CD14-positive monocyte (primary cell): ENCODE measurements at regions not wholly inside any gene's neighbourhood (a gene's known extent, or its start where the extent isn't known, plus 50 kb on each side); places are given as distances from the start of the nearest gene placed in this dataset.
"Not testable (repeated sequence)": the region's sequence is repeated elsewhere in the genome, so short reads cannot be mapped to it uniquely, and the experiment has no call there.

Experiments used
- DNase-seq, 3 donors: peaks; one replicate each; pipeline ENCODE4 v3.0.0-alpha.2; 2011 to 2022
- H2AFZ ChIP-seq: 2 replicates; pipeline ENCODE4 v1.6.0; 2012; ENCODE audit warnings: mild to moderate bottlenecking, low read depth, low read length, inconsistent platforms; ENCODE audit not compliant: insufficient read depth, poor library complexity, severe bottlenecking
- H3K27ac ChIP-seq, 2 donors: 1 replicate in 1 of 2; 2 replicates in 1 of 2; pipeline ENCODE4 v1.5.1; 2012 to 2013; ENCODE audit warnings: low read length in 2 of 2, control low read depth in 1 of 2, inconsistent platforms in 1 of 2, low read depth in 1 of 2, mild to moderate bottlenecking in 1 of 2
- H3K27me3 ChIP-seq, 2 donors: one replicate each; pipeline versions ENCODE4 v1.6.0 to v1.6.1; 2011 to 2013; ENCODE audit warnings: low read length in 2 of 2; ENCODE audit not compliant: control insufficient read depth in 2 of 2, insufficient read depth in 2 of 2
- H3K36me3 ChIP-seq, 2 donors: replicated peaks in 1 of 2; 1 replicate in 1 of 2; 2 replicates in 1 of 2; pipeline versions ENCODE4 v1.5.1 to v1.6.1; 2012 to 2013; ENCODE audit warnings: low read length in 2 of 2, control low read depth in 1 of 2, inconsistent platforms in 1 of 2, mild to moderate bottlenecking in 1 of 2; ENCODE audit not compliant: insufficient read depth in 2 of 2, control insufficient read depth in 1 of 2
- H3K4me1 ChIP-seq, 2 donors: 1 replicate in 1 of 2; 2 replicates in 1 of 2; pipeline versions ENCODE4 v1.5.1 to v1.6.1; 2012 to 2013; ENCODE audit warnings: low read length in 2 of 2, control low read depth in 1 of 2, inconsistent platforms in 1 of 2, mild to moderate bottlenecking in 1 of 2, moderate library complexity in 1 of 2; ENCODE audit not compliant: insufficient read depth in 2 of 2, control insufficient read depth in 1 of 2
- H3K4me2 ChIP-seq: replicated peaks from 2 replicates; pipeline ENCODE3; 2012; ENCODE audit warnings: low read length, moderate library complexity, mild to moderate bottlenecking; ENCODE audit not compliant: poor library complexity, severe bottlenecking; ENCODE audit errors: extremely low read depth
- H3K4me3 ChIP-seq, 3 experiments: fragments of 200-600 bp in 1 of 3; sonication (generic) in 1 of 3; replicated peaks in 1 of 3; 1 replicate in 2 of 3; 2 replicates in 1 of 3; pipeline ENCODE4 v1.5.1; 2011 to 2013; ENCODE audit warnings: low read length in 3 of 3, mild to moderate bottlenecking in 3 of 3, control low read depth in 2 of 3, low read depth in 2 of 3, inconsistent platforms in 1 of 3, moderate library complexity in 1 of 3
- H3K79me2 ChIP-seq: 2 replicates; pipeline ENCODE4 v1.6.0; 2012; ENCODE audit warnings: mild to moderate bottlenecking, control low read depth, inconsistent platforms, low read length, moderate library complexity; ENCODE audit not compliant: insufficient read depth
- H3K9ac ChIP-seq: 2 replicates; pipeline ENCODE4 v1.6.0; 2017; ENCODE audit warnings: low read length, mild to moderate bottlenecking; ENCODE audit not compliant: insufficient read depth, poor library complexity, severe bottlenecking
- H3K9me3 ChIP-seq, 2 donors: replicated peaks in 1 of 2; 1 replicate in 1 of 2; 2 replicates in 1 of 2; pipeline versions ENCODE4 v1.5.1 to v1.6.1; 2012 to 2013; ENCODE audit warnings: low read length in 2 of 2, control low read depth in 1 of 2; ENCODE audit not compliant: control insufficient read depth in 1 of 2, insufficient read depth in 1 of 2
- H4K20me1 ChIP-seq: 2 replicates; pipeline ENCODE4 v1.6.0; 2012; ENCODE audit warnings: mild to moderate bottlenecking, low read length, control low read depth, moderate library complexity; ENCODE audit not compliant: insufficient read depth
- H3K27ac Mint-ChIP-seq, 7 donors: one replicate each; pipeline ENCODE4 v1.8.0; 2020; ENCODE audit warnings: mild to moderate bottlenecking in 7 of 7, mixed read lengths in 7 of 7, moderate library complexity in 6 of 7, inconsistent platforms in 2 of 7
- H3K27me3 Mint-ChIP-seq, 3 donors: one replicate each; pipeline ENCODE4 v1.8.0; 2021 to 2022; ENCODE audit warnings: low read depth in 3 of 3, mild to moderate bottlenecking in 3 of 3, mixed read lengths in 3 of 3, moderate library complexity in 3 of 3, inconsistent platforms in 1 of 3
- H3K36me3 Mint-ChIP-seq, 2 donors: one replicate each; pipeline ENCODE4 v1.8.0; 2020; ENCODE audit warnings: mixed read lengths in 2 of 2, inconsistent platforms in 1 of 2, mild to moderate bottlenecking in 1 of 2
- H3K4me1 Mint-ChIP-seq: one replicate; pipeline ENCODE4 v1.8.0; 2020; ENCODE audit warnings: mild to moderate bottlenecking, mixed read lengths
- H3K4me3 Mint-ChIP-seq, 2 donors: one replicate each; pipeline ENCODE4 v1.8.0; 2020; ENCODE audit warnings: mild to moderate bottlenecking in 2 of 2, mixed read lengths in 2 of 2, moderate library complexity in 1 of 2
- H3K9me3 Mint-ChIP-seq, 7 donors: one replicate each; pipeline ENCODE4 v1.8.0; 2020 to 2022; ENCODE audit warnings: mixed read lengths in 7 of 7, mild to moderate bottlenecking in 6 of 7, moderate library complexity in 6 of 7, inconsistent platforms in 2 of 7
- CTCF ChIP-seq: fragments of 200-600 bp; IDR thresholded peaks from one replicate; pipeline ENCODE4 v1.8.0; 2022; ENCODE audit warnings: antibody characterized with exemption, mild to moderate bottlenecking
- WGBS: methylation state at CpG from one replicate; pipeline ENCODE4 v1.1.5; 2013; ENCODE audit warnings: missing lambda C conversion rate; ENCODE audit not compliant: insufficient coverage; 5-methylcytosine and 5-hydroxymethylcytosine counted together
- intact Hi-C, 2 donors: fragments of 100-400 bp; cut with micrococcal nuclease; formaldehyde crosslinking; loops; one replicate each; pipeline versions ENCODE4 v1.15.0 to v1.15.1; 2023

GRCh38 chr14:106341161-106341560 is 814.8 kb downstream of the TMEM121 start:
- H3K36me3 ChIP-seq, H3K79me2 ChIP-seq, H3K9me3 ChIP-seq, H3K27me3 Mint-ChIP-seq, H4K20me1 ChIP-seq, H3K4me3 ChIP-seq, H3K36me3 Mint-ChIP-seq, H3K27me3 ChIP-seq, H2AFZ ChIP-seq, H3K27ac Mint-ChIP-seq, H3K9ac ChIP-seq, H3K4me2 ChIP-seq, H3K4me1 Mint-ChIP-seq, H3K9me3 Mint-ChIP-seq, intact Hi-C loops, H3K4me1 ChIP-seq, H3K27ac ChIP-seq, H3K4me3 Mint-ChIP-seq, DNase-seq: not testable (repeated sequence)
- no CpG with 5 or more reads among the region's 5 CpGs for WGBS

DNA sequence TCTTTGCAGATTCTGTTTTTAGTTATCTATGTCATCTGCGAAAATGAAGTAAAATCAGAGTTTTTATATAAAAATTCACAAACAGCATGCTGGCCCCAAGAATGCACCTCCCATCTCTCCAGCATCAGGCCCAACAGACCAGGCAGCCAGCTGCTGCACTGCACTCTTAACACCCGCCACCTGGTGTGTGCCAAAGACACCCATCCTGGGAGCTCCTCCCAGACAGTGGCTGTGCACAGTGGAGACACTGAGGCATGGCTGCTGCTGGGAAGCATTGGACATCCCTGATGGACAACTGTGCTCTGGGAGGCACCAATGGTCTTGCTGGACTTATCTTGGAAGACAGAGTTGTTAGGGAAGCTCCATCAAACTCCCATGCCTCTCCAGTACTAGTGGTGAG is 817.2 kb downstream of the TMEM121 start:
- Histone ChIP-seq H2AFZ (no peak overlapping the region), H3K36me3 (no peaks in the 10 kb centered on the region), H3K4me2 (no peak overlapping the region), H3K4me1 (no peaks in the 10 kb centered on the region), H3K27ac (no peak overlapping the region), H3K27me3 (no peaks in the 10 kb centered on the region), H3K9me3 (no peaks in the 10 kb centered on the region), H4K20me1 (no peaks in the 10 kb centered on the region), H3K9ac (no peak overlapping the region), H3K4me3 (no peak overlapping the region), H3K79me2 (no peaks in the 10 kb centered on the region)
- no peak for TF ChIP-seq CTCF
- DNase-seq = no peak
- no peaks in the 10 kb centered on the region for H3K4me1 Mint-ChIP-seq
- intact Hi-C loops = no loop called here
- WGBS = 92% methylated on average over 1 of the region's 2 CpGs
- no peaks in the 10 kb centered on the region for H3K36me3 Mint-ChIP-seq
- H3K27ac Mint-ChIP-seq = no peak overlapping the region
- peaks cover 0 to 2% (median 0%) of the 10 kb centered on the region in 3 donors for H3K27me3 Mint-ChIP-seq
- no peak overlapping the region for H3K4me3 Mint-ChIP-seq
- no peaks in the 10 kb centered on the region for H3K9me3 Mint-ChIP-seq

DNA sequence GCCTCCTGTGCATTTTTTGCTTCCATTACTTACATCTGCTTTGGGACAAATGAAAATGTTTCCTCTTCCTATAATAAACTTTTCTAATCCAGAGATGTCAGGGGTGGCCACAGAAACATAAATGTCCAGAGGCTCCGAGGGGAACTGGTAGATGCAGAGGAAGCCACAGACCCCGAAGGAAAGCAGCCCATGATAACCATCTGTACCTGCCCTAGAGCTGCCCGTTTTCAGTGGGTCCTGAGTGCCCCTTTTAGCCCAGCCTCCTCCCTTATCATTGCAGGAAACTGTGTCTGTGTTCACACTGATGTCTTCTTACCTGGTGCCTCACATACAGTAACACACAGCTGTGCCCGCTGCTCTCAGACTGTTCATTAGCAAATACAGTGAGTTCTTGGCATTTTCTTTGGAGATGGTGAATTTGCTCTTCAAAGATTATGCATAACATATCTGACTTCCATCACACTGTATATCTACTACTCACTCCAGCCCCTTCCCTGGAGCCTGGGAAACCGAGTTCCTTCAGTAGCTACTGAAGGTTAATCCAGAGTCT is 817.8 kb downstream of the TMEM121 start:
- DNase-seq, H3K9ac ChIP-seq, H3K36me3 ChIP-seq, H3K4me1 ChIP-seq, H3K27me3 Mint-ChIP-seq, H3K79me2 ChIP-seq, intact Hi-C loops, H3K9me3 Mint-ChIP-seq, H3K36me3 Mint-ChIP-seq, H3K4me3 Mint-ChIP-seq, H3K4me2 ChIP-seq, H3K4me3 ChIP-seq, H3K4me1 Mint-ChIP-seq, H4K20me1 ChIP-seq, H3K9me3 ChIP-seq, H2AFZ ChIP-seq, H3K27me3 ChIP-seq, H3K27ac ChIP-seq: not testable (repeated sequence)
- peak overlapping the region in 1 of 7 donors; percentile 4 for H3K27ac Mint-ChIP-seq
- no CpG with 5 or more reads among the region's 5 CpGs for WGBS

DNA sequence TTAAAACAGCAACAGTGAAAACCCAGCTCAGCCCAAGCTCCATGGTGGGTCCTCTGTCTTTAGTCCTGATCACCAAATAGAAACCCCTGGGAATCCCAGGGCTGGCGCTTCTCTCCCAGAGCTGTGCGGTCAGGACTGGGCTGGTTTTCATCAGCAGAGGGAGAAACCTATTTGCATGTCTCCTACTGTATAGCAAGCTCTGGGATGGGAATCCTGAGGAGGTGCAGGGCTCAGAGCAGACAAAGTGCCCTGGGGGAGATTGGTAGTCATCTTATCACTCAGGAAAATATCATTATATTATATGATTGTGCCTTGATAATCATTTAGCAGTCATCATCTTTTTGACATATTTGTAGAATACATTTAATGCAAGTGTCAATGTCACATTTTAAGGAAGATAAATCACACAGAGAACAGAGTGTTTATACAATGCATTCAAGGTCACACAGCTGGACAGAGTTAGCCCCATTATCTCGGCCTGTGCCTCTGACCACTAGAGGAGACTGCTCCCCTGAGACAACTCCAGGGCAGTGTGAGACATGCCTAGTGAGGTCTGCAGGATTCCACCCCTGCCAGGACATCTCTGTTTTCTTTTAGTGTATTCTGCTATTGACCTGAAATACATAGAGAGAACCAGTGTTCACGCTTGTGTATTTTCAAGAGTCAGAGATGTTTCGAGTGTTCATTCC is 818.6 kb downstream of the TMEM121 start:
- H4K20me1 ChIP-seq, H3K9me3 ChIP-seq, H3K27me3 Mint-ChIP-seq, DNase-seq, H3K4me2 ChIP-seq, H3K36me3 Mint-ChIP-seq, H3K9ac ChIP-seq, H3K4me1 ChIP-seq, H3K36me3 ChIP-seq, intact Hi-C loops, H3K27ac ChIP-seq, H3K4me3 Mint-ChIP-seq, H2AFZ ChIP-seq, H3K27ac Mint-ChIP-seq, H3K4me3 ChIP-seq, H3K27me3 ChIP-seq, H3K79me2 ChIP-seq, H3K9me3 Mint-ChIP-seq: not testable (repeated sequence)
- WGBS = 70% methylated on average over 1 of the region's 5 CpGs
- peaks cover 11% of the 10 kb centered on the region for H3K4me1 Mint-ChIP-seq
